Large intestine (tissue), 3 donors: ENCODE measurements at regions not wholly inside any gene's neighbourhood (a gene's known extent, or its start where the extent isn't known, plus 50 kb on each side); places are given as distances from the start of the nearest gene placed in this dataset.

Source experiments
- DNase-seq, 2 donors: peaks; one replicate each; pipeline versions ENCODE4 v3.0.0 to v3.0.0-alpha.2; 2013
- H3K27ac ChIP-seq: one replicate; pipeline ENCODE4 v1.5.1; 2013; ENCODE audit warnings: low read length
- H3K27me3 ChIP-seq: 2 replicates; pipeline ENCODE4 v1.6.1; 2013; ENCODE audit warnings: low read length; ENCODE audit not compliant: control insufficient read depth, insufficient read depth
- H3K36me3 ChIP-seq: 2 replicates; pipeline ENCODE4 v1.6.1; 2013; ENCODE audit warnings: low read length; ENCODE audit not compliant: control insufficient read depth, insufficient read depth
- H3K4me1 ChIP-seq: one replicate; pipeline ENCODE4 v1.6.1; 2013; ENCODE audit warnings: low read length; ENCODE audit not compliant: control insufficient read depth, insufficient read depth
- H3K4me3 ChIP-seq: one replicate; pipeline ENCODE4 v1.5.1; 2013; ENCODE audit warnings: low read length
- H3K9me3 ChIP-seq: one replicate; pipeline ENCODE4 v1.6.1; 2013; ENCODE audit warnings: mild to moderate bottlenecking, low read depth, low read length, moderate library complexity; ENCODE audit not compliant: control insufficient read depth
- WGBS: methylation state at CpG from one replicate; pipeline ENCODE4 v1.1.5; 2013; ENCODE audit warnings: low lambda C conversion rate; ENCODE audit not compliant: insufficient coverage; 5-methylcytosine and 5-hydroxymethylcytosine counted together

GRCh38 chr10:3423384-3423783 is 250.8 kb upstream of the PITRM1 start:
- DNase-seq: no peak
- WGBS: no CpG with 5 or more reads among the region's 14 CpGs
- peaks cover 2% of the 10 kb centered on the region for H3K4me1 ChIP-seq
- no peak overlapping the region for H3K27ac ChIP-seq
- H3K27me3 ChIP-seq: no peaks in the 10 kb centered on the region
- H3K9me3 ChIP-seq: no peaks in the 10 kb centered on the region
- no peaks in the 10 kb centered on the region for H3K36me3 ChIP-seq
- H3K4me3 ChIP-seq: no peak overlapping the region

- no peaks in the 10 kb centered on the region for H3K27me3 ChIP-seq
- no peaks in the 10 kb centered on the region for H3K36me3 ChIP-seq
- H3K4me3 ChIP-seq: no peak overlapping the region
- no peak for DNase-seq
- peaks cover 2% of the 10 kb centered on the region for H3K4me1 ChIP-seq
- WGBS: no CpG with 5 or more reads among the region's 8 CpGs
- H3K27ac ChIP-seq: no peak overlapping the region
- no peaks in the 10 kb centered on the region for H3K9me3 ChIP-seq
Measured at GRCh38 chr10:3422282-3422681, 249.7 kb upstream of the PITRM1 start.

GRCh38 chr10:3421537-3422257 is 249.1 kb upstream of the PITRM1 start:
- no peaks in the 10 kb centered on the region for H3K27me3 ChIP-seq
- no peak for DNase-seq
- no peak overlapping the region for H3K27ac ChIP-seq
- H3K4me3 ChIP-seq: no peak overlapping the region
- 92% methylated on average over 2 of the region's 16 CpGs for WGBS
- peaks cover 2% of the 10 kb centered on the region for H3K4me1 ChIP-seq
- no peaks in the 10 kb centered on the region for H3K9me3 ChIP-seq
- no peaks in the 10 kb centered on the region for H3K36me3 ChIP-seq

- Histone ChIP-seq H3K4me3 (no peak overlapping the region), H3K27ac (no peak overlapping the region), H3K27me3 (no peaks in the 10 kb centered on the region), H3K36me3 (no peaks in the 10 kb centered on the region), H3K9me3 (no peaks in the 10 kb centered on the region), H3K4me1 (peaks cover under 1% of the 10 kb centered on the region)
- DNase-seq: no peak
- WGBS: 80% methylated on average over 2 of the region's 18 CpGs
Measured at GRCh38 chr10:3420527-3421469, 248.2 kb upstream of the PITRM1 start.

GRCh38 chr10:3419719-3420495 is 247.3 kb upstream of the PITRM1 start:
- H3K9me3 ChIP-seq: no peaks in the 10 kb centered on the region
- no peaks in the 10 kb centered on the region for H3K4me1 ChIP-seq
- no peak overlapping the region for H3K27ac ChIP-seq
- WGBS: 100% methylated on average over 2 of the region's 12 CpGs
- H3K27me3 ChIP-seq: no peaks in the 10 kb centered on the region
- DNase-seq: no peak
- H3K36me3 ChIP-seq: no peaks in the 10 kb centered on the region
- H3K4me3 ChIP-seq: no peak overlapping the region

GRCh38 chr10:3418926-3419325 is 246.3 kb upstream of the PITRM1 start:
- no peaks in the 10 kb centered on the region for H3K36me3 ChIP-seq

GRCh38 chr10:3418041-3418754 is 245.6 kb upstream of the PITRM1 start:
- Histone ChIP-seq H3K27me3 (no peaks in the 10 kb centered on the region), H3K9me3 (no peaks in the 10 kb centered on the region), H3K27ac (no peak overlapping the region), H3K4me3 (no peak overlapping the region), H3K36me3 (no peaks in the 10 kb centered on the region), H3K4me1 (no peaks in the 10 kb centered on the region)
- WGBS: 38% methylated on average over 3 of the region's 13 CpGs
- no peak for DNase-seq

More at GRCh38 chr10:3418926-3419325, 246.3 kb upstream of the PITRM1 start:
- Histone ChIP-seq H3K27ac (no peak overlapping the region), H3K4me1 (no peaks in the 10 kb centered on the region), H3K4me3 (no peak overlapping the region), H3K9me3 (no peaks in the 10 kb centered on the region), H3K27me3 (no peaks in the 10 kb centered on the region)
- no CpG with 5 or more reads among the region's 12 CpGs for WGBS
- no peak for DNase-seq

- no peaks in the 10 kb centered on the region for H3K4me1 ChIP-seq
- no peaks in the 10 kb centered on the region for H3K36me3 ChIP-seq
- H3K9me3 ChIP-seq: peaks cover 4% of the 10 kb centered on the region
- no peak overlapping the region for H3K4me3 ChIP-seq
- DNase-seq: no peak
- H3K27me3 ChIP-seq: no peaks in the 10 kb centered on the region
- WGBS: no CpG with 5 or more reads among the region's 9 CpGs
- no peak overlapping the region for H3K27ac ChIP-seq
Measured at GRCh38 chr10:3417096-3417495, 244.5 kb upstream of the PITRM1 start.

GRCh38 chr10:3415878-3416605 is 243.5 kb upstream of the PITRM1 start:
- Histone ChIP-seq H3K27ac (no peak overlapping the region), H3K36me3 (no peaks in the 10 kb centered on the region), H3K27me3 (no peaks in the 10 kb centered on the region), H3K9me3 (peaks cover 4% of the 10 kb centered on the region), H3K4me1 (no peaks in the 10 kb centered on the region), H3K4me3 (no peak overlapping the region)
- WGBS: no CpG with 5 or more reads among the region's 17 CpGs
- no peak for DNase-seq
